ENCODE measurements at regions not wholly inside any gene's neighbourhood (a gene's known extent, or its start where the extent isn't known, plus 50 kb on each side); places are given as distances from the start of the nearest gene placed in this dataset.

DNA sequence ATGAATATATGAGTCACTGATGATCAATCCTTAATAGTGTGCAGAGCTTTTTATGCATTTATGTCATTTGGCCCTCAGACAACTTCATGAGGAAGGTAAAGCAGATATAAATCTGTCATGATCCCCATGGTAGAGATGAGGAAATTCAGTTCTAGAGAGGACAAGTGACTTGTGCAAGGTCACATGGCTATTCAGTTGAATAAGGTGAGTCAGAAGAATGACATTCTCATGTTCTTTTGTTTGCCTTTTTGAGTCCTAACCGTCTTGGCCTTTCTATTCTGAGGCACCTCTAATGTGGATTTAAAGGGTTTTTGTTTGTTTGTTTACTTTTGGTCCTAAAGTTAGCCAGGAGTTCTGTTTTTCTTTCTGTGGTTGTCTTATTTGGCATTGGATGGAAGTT lies 116.2 kb upstream of the ELAC2 start:
- TF ChIP-seq, protein P1, sequence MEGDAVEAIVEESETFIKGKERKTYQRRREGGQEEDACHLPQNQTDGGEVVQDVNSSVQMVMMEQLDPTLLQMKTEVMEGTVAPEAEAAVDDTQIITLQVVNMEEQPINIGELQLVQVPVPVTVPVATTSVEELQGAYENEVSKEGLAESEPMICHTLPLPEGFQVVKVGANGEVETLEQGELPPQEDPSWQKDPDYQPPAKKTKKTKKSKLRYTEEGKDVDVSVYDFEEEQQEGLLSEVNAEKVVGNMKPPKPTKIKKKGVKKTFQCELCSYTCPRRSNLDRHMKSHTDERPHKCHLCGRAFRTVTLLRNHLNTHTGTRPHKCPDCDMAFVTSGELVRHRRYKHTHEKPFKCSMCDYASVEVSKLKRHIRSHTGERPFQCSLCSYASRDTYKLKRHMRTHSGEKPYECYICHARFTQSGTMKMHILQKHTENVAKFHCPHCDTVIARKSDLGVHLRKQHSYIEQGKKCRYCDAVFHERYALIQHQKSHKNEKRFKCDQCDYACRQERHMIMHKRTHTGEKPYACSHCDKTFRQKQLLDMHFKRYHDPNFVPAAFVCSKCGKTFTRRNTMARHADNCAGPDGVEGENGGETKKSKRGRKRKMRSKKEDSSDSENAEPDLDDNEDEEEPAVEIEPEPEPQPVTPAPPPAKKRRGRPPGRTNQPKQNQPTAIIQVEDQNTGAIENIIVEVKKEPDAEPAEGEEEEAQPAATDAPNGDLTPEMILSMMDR (IDR thresholded peaks at IDR 0.05; ENCODE audit: low read depth, low read length), result no peak
- no peak overlapping the region for H3K4me3 ChIP-seq (ENCODE audit: low read depth, low read length)

DNA sequence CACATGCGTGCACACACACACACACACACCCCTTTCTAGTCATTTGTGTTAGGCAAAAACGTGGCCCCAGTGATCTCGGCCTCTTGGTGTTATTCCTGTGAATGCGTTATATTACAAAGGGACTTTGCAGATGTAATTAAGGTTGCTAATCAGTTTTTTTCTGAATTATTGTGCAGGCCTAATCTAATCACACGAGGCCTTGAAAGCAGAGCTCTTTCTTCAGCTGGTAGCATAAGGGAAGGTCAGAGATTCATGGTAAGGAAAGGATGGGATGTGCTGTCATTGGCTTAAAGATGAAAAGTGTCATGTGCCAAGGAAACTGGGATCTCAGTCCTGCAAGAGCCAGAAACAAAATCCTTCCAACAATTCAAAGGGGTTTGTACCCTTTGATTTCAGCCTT lies 113.4 kb upstream of the ELAC2 start:
- TF ChIP-seq, protein P1 (IDR thresholded peaks at IDR 0.05; ENCODE audit: low read depth, low read length), result no peak
- H3K4me3 ChIP-seq (ENCODE audit: low read depth, low read length), result no peak overlapping the region

DNA sequence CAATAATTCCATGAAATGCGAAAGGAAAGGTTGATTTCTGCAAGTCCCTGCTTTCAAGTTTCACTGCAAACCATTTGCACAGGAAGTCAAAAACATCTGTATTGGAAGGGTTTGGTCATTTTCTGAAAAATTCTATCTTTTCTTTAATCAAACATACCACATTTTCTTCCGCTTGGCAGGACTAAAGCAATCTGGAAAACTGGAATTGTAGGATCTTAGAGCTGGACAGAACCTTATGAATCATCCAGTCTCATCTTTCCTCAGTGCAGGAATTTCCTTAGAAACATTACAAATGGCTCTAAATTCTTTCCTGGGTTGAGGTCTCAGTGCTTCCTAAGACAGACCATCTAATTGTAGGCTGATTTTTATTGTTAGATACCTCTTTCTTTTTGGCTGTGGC lies 111.5 kb upstream of the ELAC2 start:
- H3K4me3 ChIP-seq (ENCODE audit: low read depth, low read length), result no peak overlapping the region
- TF ChIP-seq, protein P1 (IDR thresholded peaks at IDR 0.05; ENCODE audit: low read depth, low read length), result no peak

DNA sequence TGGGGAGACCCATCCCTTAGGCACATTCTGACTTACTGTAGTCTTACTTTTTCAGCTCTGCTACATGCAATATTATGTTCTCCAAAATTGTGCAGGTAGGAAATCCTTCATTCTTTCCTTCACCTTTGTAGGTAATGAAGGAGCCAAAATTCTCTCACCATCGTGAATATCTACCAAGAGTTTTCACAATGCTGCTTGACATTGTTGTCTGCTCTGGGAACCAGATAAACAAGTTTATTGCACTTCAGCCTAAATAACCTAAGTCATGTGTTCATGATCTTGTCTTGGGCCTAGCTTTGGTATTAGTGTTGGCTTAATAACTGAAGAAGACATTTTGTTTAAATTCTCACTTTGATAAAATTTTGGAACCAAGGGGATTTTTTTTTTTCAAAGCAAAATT lies 110.8 kb upstream of the ELAC2 start:
- TF ChIP-seq, protein P1 (IDR thresholded peaks at IDR 0.05; ENCODE audit: low read depth, low read length), result no peak
- no peak overlapping the region for H3K4me3 ChIP-seq (ENCODE audit: low read depth, low read length)

DNA sequence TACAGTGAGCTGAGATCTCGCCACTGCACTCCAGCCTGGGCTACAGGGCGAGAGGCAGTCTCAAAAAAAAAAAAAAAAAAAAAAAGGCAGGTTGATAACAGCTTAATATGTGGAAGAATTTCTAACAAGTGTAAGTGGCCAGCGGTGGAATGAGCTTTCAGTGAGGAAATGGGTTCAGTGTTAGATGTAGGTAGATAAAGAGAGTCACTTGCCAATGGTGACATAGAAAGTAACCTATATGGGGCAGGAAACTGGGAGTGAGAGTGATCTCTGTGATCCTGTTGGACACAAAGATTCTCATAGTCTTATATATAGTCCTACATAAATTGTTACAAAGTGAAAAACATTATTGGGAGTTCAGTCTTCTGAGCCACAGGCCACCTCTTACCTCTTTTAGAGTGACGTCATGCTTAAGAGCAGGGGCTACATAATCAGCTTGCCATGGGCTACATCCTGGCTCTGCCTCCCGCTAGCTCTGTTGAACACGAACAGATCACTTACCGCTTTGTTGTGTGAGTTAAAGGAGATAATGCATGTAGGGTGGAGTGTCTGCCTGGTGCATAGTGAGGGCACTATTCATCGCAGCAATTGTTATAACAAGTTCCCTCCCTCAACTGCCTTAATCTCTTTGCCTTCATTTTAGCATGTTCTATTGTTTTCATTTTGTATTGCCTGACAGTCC lies 110.2 kb upstream of the ELAC2 start:
- H3K4me3 ChIP-seq (ENCODE audit: low read depth, low read length), result no peak overlapping the region
- TF ChIP-seq, protein P1 (IDR thresholded peaks at IDR 0.05; ENCODE audit: low read depth, low read length), result no peak

DNA sequence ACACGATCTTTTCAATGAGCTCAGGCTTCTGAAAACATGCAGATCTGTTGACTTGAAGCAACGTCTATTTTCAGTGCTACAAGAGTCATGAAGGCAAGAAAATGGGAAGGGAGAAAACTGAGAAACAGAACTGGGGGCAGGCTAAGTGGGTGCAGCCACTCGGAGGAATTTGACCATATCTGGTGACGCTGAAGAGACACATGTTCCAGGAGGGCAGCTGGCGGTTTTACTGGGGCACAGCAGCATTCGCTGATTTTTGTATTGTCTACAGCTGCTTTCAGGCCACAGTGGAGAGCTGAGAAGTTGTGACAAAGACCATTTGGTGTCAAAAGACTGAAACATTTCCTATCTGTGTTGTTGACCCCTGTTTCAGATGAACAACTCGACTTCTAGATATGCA lies 103.0 kb upstream of the ELAC2 start:
- TF ChIP-seq, protein P1 (IDR thresholded peaks at IDR 0.05; ENCODE audit: low read depth, low read length), result no peak
- no peak overlapping the region for H3K4me3 ChIP-seq (ENCODE audit: low read depth, low read length)

DNA sequence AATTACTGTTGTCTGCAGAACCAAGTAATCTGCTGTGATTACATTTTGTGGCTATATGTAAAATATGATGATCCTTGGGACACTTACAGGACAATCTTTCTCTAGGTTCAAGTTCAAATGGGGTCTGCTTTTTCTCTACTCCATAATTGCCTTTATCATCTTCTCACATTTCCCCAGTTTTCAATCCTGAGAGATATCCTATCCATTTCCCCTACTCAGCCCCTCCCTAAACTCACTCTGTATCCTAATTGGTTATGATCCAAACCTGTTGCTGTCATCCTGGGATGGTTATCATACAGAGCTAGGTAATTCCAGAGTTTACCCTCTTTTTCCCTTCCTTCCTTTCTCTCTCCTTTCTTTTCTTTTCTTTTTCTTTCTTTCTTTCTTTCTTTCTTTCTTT lies 100.5 kb upstream of the ELAC2 start:
- TF ChIP-seq, protein P1 (IDR thresholded peaks at IDR 0.05; ENCODE audit: low read depth, low read length), result no peak
- no peak overlapping the region for H3K4me3 ChIP-seq (ENCODE audit: low read depth, low read length)

Measured in WI38 (cell line).